CD4-positive, alpha-beta T cell (primary cell): ENCODE measurements at regions not wholly inside any gene's neighbourhood (a gene's known extent, or its start where the extent isn't known, plus 50 kb on each side); places are given as distances from the start of the nearest gene placed in this dataset.
A peak's percentile ranks its signal among the peaks of the same experiment; 100 is the strongest.

Source experiments
- ATAC-seq: fragments of 200-7000 bp; cut with Tn5 transposase; one replicate; pipeline ENCODE4 v1.10.0; 2022; ENCODE audit warnings: mild to moderate bottlenecking; ENCODE audit not compliant: poor library complexity
- CTCF ChIA-PET: fragments of 350-600 bp; sonication (Branson Sonifier 250); formaldehyde crosslinking; loops from one replicate; lab custom pipeline; 2021; ENCODE audit warnings: antibody characterized with exemption, inconsistent platforms; lab: Charles Lee
- POLR2A ChIA-PET: fragments of 350-600 bp; sonication (Branson Sonifier 250); formaldehyde crosslinking; loops from one replicate; lab custom pipeline; 2021; ENCODE audit warnings: antibody characterized with exemption, inconsistent platforms; lab: Charles Lee
- DNase-seq, 14 experiments: peaks; one replicate each; pipeline ENCODE4 v3.0.0-alpha.2; 2013 to 2020; ENCODE audit warnings: mixed read lengths in 2 of 14
- H3K27ac ChIP-seq, 2 donors: one replicate each; pipeline versions ENCODE4 v1.5.1 to v1.7.0; 2013; ENCODE audit warnings: low read length in 2 of 2, low read depth in 1 of 2, mild to moderate bottlenecking in 1 of 2
- H3K27me3 ChIP-seq, 2 experiments: 1 replicate in 1 of 2; 2 replicates in 1 of 2; pipeline versions ENCODE4 v1.6.1 to v1.7.0; 2013; ENCODE audit warnings: low read length in 2 of 2, control low read depth in 1 of 2, mild to moderate bottlenecking in 1 of 2, moderate library complexity in 1 of 2; ENCODE audit not compliant: insufficient read depth in 2 of 2, control insufficient read depth in 1 of 2
- H3K36me3 ChIP-seq: one replicate; pipeline ENCODE4 v1.6.1; 2013; ENCODE audit warnings: low read length, control low read depth; ENCODE audit not compliant: insufficient read depth
- H3K4me1 ChIP-seq: one replicate; pipeline ENCODE4 v1.6.1; 2013; ENCODE audit warnings: low read length, control low read depth; ENCODE audit not compliant: insufficient read depth
- H3K4me3 ChIP-seq: one replicate; pipeline ENCODE4 v1.5.1; 2013; ENCODE audit warnings: mild to moderate bottlenecking, low read length, moderate library complexity
- H3K9me3 ChIP-seq, 2 experiments: 1 replicate in 1 of 2; 2 replicates in 1 of 2; pipeline versions ENCODE4 v1.6.1 to v1.7.0; 2013; ENCODE audit warnings: low read length in 2 of 2, mild to moderate bottlenecking in 2 of 2, control low read depth in 1 of 2, moderate library complexity in 1 of 2; ENCODE audit not compliant: control insufficient read depth in 1 of 2, insufficient read depth in 1 of 2
- H3K27ac Mint-ChIP-seq: one replicate; pipeline ENCODE4 v1.8.0; 2020; ENCODE audit warnings: mixed read lengths
- H3K27me3 Mint-ChIP-seq: one replicate; pipeline ENCODE4 v1.8.0; 2021; ENCODE audit warnings: mixed read lengths
- H3K36me3 Mint-ChIP-seq: one replicate; pipeline ENCODE4 v1.8.0; 2021; ENCODE audit warnings: low read depth, mixed read lengths
- H3K4me1 Mint-ChIP-seq: one replicate; pipeline ENCODE4 v1.8.0; 2021; ENCODE audit warnings: low read depth, mixed read lengths
- H3K4me3 Mint-ChIP-seq: one replicate; pipeline ENCODE4 v1.8.0; 2020; ENCODE audit warnings: mild to moderate bottlenecking, mixed read lengths
- H3K9me3 Mint-ChIP-seq: one replicate; pipeline ENCODE4 v1.8.0; 2020; ENCODE audit warnings: mixed read lengths
- intact Hi-C, 2 experiments: fragments of 100-400 bp; cut with DNase I in 1 of 2; cut with micrococcal nuclease in 1 of 2; formaldehyde crosslinking; loops; one replicate each; pipeline versions ENCODE4 v1.15.1 to v1.9.0; 2023 to 2025; cut with DNase I, micrococcal nuclease
- TF ChIP-seq, protein P1 (sequence below): fragments of 200-600 bp; IDR thresholded peaks from one replicate; pipeline ENCODE4 v1.8.0; 2022; ENCODE audit warnings: antibody characterized with exemption, mild to moderate bottlenecking

DNA sequence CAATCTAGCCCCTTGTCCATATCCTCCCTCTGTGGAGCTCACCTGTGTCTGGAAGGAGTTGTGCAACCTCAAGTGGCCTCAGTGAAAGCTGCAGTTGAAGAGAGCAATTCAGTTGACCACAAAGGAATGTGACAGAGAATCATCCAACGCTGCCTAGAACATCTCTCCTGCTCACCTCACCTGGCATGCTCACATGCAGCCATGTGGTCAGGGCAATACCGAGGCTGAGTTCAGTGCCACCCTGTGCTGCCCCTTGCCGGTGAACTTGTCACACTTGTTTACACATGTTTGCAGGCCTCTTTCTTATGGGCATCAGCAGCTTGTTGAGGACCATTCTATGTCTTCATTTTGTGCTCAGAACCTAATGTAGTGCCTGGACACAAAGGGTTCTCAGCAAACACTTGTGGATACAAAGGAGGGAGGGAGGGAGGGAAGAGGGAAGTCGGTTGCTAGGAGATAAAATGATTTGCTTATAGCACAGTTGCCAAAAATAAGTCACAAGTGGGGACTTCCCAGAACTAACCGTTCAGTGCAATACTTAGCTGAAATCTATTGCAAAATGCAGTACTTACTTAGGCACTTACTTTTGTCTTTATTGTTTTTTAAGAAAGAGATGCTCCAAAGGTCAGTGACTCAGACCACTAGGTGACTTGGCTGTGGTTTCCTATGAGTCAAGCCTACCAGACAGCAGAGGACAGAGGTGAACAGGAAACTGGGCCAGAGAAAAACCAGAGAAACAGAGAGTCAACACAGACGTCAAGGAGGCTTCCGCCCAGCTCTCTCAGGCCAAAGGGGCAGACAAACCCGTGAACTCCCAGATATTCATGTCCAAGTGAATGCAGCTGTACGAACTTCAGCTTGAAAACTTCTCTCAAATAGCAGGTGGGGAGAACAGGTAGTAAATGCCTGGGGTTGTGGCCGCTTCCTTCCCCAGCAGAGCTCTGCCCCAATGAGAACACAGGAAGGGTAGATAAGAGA, 227.8 kb upstream of the CTNNB1 start:
- no peak overlapping the region for H3K27ac Mint-ChIP-seq
- Histone ChIP-seq H3K27me3 (peaks cover 0 to 16% of the 10 kb centered on the region in 2 experiments), H3K4me1 (peaks cover 5% of the 10 kb centered on the region), H3K9me3 (peaks cover 0 to 6% of the 10 kb centered on the region in 2 experiments), H3K36me3 (no peaks in the 10 kb centered on the region), H3K27ac (no peak overlapping the region), H3K4me3 (no peak overlapping the region)
- peak in 3 of 14 experiments; percentile 26 to 73 (median 58) for DNase-seq
- ChIA-PET POLR2A (interaction anchor here (0.6 kb wide), 1 partner anchor 95 kb away, joined by 3 read pairs; no protein-coding TSS in a partner anchor), CTCF (no interaction called here)
- H3K4me1 Mint-ChIP-seq = peaks cover 4% of the 10 kb centered on the region
- H3K36me3 Mint-ChIP-seq = no peaks in the 10 kb centered on the region
- ATAC-seq = no peak
- H3K4me3 Mint-ChIP-seq = no peak overlapping the region
- H3K9me3 Mint-ChIP-seq = no peaks in the 10 kb centered on the region
- H3K27me3 Mint-ChIP-seq = peaks cover 41% of the 10 kb centered on the region
- intact Hi-C loops = no loop called here
- TF ChIP-seq, protein P1, sequence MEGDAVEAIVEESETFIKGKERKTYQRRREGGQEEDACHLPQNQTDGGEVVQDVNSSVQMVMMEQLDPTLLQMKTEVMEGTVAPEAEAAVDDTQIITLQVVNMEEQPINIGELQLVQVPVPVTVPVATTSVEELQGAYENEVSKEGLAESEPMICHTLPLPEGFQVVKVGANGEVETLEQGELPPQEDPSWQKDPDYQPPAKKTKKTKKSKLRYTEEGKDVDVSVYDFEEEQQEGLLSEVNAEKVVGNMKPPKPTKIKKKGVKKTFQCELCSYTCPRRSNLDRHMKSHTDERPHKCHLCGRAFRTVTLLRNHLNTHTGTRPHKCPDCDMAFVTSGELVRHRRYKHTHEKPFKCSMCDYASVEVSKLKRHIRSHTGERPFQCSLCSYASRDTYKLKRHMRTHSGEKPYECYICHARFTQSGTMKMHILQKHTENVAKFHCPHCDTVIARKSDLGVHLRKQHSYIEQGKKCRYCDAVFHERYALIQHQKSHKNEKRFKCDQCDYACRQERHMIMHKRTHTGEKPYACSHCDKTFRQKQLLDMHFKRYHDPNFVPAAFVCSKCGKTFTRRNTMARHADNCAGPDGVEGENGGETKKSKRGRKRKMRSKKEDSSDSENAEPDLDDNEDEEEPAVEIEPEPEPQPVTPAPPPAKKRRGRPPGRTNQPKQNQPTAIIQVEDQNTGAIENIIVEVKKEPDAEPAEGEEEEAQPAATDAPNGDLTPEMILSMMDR = no peak

DNA sequence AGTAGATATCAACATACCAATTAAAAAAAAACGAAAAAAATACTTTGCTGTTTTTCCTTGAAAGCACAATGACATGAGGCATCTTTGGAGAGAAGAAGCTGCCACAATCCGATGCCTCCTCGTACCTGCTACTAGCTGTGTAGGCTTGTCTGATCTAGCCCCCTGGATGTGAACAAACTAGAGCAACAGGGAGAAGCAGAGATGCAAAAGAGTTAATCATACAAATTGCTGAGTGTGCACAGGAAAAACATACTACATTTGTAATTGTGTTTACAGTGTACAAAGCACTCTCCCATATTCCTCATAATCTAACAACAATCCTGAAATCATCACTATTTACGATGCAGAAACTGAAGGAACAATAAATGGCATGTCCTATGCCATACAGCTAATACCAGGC, 227.0 kb upstream of the CTNNB1 start:
- no peak for DNase-seq
- ATAC-seq = no peak
- Histone ChIP-seq H3K27ac (no peak overlapping the region), H3K36me3 (no peaks in the 10 kb centered on the region), H3K9me3 (peaks cover 0 to 6% of the 10 kb centered on the region in 2 experiments), H3K27me3 (peaks cover 0 to 16% of the 10 kb centered on the region in 2 experiments), H3K4me3 (no peak overlapping the region), H3K4me1 (peaks cover 5% of the 10 kb centered on the region)
- POLR2A ChIA-PET = no interaction called here
- H3K36me3 Mint-ChIP-seq = no peaks in the 10 kb centered on the region
- no peak overlapping the region for H3K4me3 Mint-ChIP-seq
- intact Hi-C loops = no loop called here
- no peaks in the 10 kb centered on the region for H3K9me3 Mint-ChIP-seq
- peaks cover 32% of the 10 kb centered on the region for H3K27me3 Mint-ChIP-seq
- TF ChIP-seq, protein P1 = no peak
- H3K4me1 Mint-ChIP-seq = peaks cover 4% of the 10 kb centered on the region
- no peak overlapping the region for H3K27ac Mint-ChIP-seq
- CTCF ChIA-PET = no interaction called here

DNA sequence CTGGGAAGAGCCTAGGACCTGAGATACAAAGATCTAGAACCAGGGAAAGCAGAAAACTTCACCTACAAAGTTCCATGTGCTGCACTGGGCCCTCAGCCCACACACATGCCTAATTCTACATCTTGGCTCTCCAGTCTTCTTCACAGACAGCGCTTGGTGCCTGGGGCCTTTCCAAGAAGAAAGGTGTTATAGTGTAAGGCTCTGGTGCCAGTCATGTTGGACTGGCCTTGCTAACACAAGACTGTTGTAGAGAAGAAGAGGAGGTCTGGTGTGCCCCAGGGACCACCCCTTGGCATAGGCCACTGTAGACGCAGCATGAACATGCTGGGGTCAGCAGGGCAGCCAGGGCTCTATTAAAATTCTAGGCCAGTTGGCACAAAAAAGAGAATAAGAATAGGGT, 226.2 kb upstream of the CTNNB1 start:
- intact Hi-C loops = no loop called here
- DNase-seq (no peak), ATAC-seq (no peak)
- peaks cover 0 to 16% of the 10 kb centered on the region in 2 experiments for H3K27me3 ChIP-seq
- Mint-ChIP-seq H3K9me3 (no peaks in the 10 kb centered on the region), H3K27me3 (peaks cover 26% of the 10 kb centered on the region), H3K36me3 (no peaks in the 10 kb centered on the region), H3K27ac (no peak overlapping the region), H3K4me3 (no peak overlapping the region), H3K4me1 (peaks cover 4% of the 10 kb centered on the region)
- H3K9me3 ChIP-seq = peaks cover 0 to 6% of the 10 kb centered on the region in 2 experiments
- H3K4me1 ChIP-seq = peaks cover 5% of the 10 kb centered on the region
- POLR2A ChIA-PET = no interaction called here
- H3K27ac ChIP-seq = no peak overlapping the region
- CTCF ChIA-PET = no interaction called here
- no peak overlapping the region for H3K4me3 ChIP-seq
- TF ChIP-seq, protein P1 = no peak
- H3K36me3 ChIP-seq = no peaks in the 10 kb centered on the region
